ENCODE measurements at regions not wholly inside any gene's neighbourhood (a gene's known extent, or its start where the extent isn't known, plus 50 kb on each side); places are given as distances from the start of the nearest gene placed in this dataset.

DNA sequence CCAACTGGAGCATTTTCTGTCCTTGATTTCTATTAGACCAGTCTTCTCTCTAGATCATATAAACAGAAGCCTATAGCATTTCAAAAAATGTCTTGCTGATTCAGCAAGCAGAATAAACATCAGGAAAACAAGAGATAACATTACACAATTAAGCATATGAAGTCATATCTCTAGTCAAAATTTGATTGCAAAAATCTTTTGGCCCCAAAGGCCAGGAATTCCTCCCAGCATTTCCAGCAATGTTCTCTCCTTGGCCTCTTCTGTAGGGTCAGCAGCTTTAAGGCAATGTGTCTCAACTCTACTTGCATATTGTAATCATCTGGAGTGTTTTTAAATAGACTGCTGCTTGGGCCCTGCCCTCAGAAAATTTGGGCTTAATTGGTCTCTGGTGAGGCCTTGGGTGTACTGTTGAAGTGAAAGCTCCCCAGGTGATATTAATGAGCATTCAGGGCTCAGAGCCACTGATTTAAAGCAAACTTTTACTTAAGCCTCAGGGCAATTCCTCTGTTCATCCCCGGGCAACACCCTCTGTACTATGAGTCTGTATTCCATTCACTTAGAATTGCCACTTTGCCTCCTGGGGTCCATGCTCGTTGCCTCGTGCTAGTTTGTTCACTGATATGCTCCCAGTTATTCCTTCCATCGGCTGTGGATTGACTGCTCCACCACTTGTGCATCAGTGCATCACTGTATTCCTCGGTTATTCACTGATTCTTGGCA, 1072.6 kb downstream of the ROBO2 start:
- peak; percentile 8 for ATAC-seq
- Mint-ChIP-seq H3K4me1 (no peaks in the 10 kb centered on the region), H3K27ac (no peak overlapping the region), H3K36me3 (no peaks in the 10 kb centered on the region), H3K27me3 (no peaks in the 10 kb centered on the region), H3K4me3 (no peak overlapping the region), H3K9me3 (peaks cover 3% of the 10 kb centered on the region)

DNA sequence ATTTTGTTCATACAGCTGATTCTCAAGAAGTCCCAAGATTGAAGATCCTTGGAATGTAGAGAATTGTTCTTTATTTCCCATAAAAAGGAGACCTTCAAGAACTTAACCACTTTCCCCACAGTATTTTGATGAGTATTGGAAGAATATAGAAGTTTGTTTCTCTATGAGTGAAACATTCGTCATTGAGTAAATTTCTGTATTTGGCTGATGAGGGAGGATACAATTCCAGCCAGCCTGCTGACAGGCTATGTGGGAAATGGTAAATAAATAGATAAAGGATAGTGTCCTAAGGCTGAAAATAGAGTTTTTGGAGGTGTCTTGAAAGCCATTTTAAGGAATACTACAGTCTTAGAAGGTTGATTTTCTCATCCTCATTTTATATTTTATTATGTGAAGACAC, 1076.1 kb downstream of the ROBO2 start:
- Mint-ChIP-seq H3K4me1 (no peaks in the 10 kb centered on the region), H3K36me3 (no peaks in the 10 kb centered on the region), H3K9me3 (peaks cover 3% of the 10 kb centered on the region), H3K27ac (no peak overlapping the region), H3K27me3 (no peaks in the 10 kb centered on the region), H3K4me3 (no peak overlapping the region)
- no peak for ATAC-seq

DNA sequence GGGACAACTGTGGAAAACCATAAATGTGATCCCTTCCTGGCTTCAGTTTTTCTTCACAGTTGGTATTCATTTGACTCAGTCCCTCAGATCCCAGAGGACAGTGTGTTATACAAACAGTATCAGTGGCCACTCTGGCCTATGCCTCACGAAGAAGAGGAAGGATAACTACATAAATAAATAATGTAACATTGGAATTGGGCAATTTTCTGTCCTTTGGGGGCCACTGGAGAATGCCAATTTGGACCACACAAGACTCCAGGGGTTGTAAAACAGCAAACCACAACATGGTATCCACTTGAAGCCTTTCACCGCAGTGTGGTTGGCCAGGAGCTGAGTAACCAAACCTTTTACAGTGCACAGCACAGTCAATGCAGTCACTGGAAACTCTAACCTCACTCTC, 1077.0 kb downstream of the ROBO2 start:
- Mint-ChIP-seq H3K9me3 (peaks cover 3% of the 10 kb centered on the region), H3K36me3 (no peaks in the 10 kb centered on the region), H3K27ac (no peak overlapping the region), H3K4me1 (no peaks in the 10 kb centered on the region), H3K27me3 (no peaks in the 10 kb centered on the region), H3K4me3 (no peak overlapping the region)
- ATAC-seq: no peak

DNA sequence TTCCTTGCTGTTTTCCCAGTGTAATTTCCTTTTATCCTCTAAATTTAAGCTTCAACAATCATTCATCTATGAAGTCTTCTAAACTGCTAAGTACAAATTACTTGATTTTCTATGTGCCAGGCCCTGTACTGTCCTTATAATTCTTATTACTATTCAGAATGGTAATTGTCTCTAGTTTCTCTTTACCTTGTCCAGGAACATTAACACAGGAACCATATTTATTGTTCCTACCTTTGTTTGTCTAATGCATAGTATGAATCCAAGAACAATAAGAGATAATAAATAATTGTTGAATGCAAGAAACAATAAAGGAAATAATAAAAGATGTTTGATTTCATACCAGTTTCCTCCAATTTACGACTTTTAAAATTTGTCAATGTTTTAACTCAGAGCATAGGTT, 1083.2 kb downstream of the ROBO2 start:
- ATAC-seq: no peak
- Mint-ChIP-seq H3K9me3 (peaks cover 13% of the 10 kb centered on the region), H3K4me1 (no peaks in the 10 kb centered on the region), H3K27me3 (no peaks in the 10 kb centered on the region), H3K4me3 (no peak overlapping the region), H3K36me3 (no peaks in the 10 kb centered on the region), H3K27ac (no peak overlapping the region)

DNA sequence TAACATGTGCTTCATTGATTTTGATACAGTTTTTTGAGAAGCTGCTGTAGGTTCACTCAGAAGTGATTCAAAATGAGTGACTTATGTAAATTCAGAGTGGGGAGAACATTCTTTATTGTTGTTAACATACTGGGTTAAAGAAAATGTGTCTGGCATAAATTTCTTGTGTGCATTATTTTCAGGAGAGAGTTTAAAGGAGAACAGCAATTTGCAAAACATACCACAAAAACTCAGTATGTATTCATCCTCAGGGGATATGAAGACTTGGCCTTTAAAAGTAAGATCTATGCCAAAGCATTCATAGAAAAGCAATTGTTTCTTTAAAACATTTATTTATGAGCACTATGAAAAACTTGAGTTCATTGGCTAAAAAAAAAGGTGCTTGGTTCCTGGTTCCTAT, 1089.8 kb downstream of the ROBO2 start:
- no peaks in the 10 kb centered on the region for H3K27me3 Mint-ChIP-seq
- H3K9me3 Mint-ChIP-seq: peaks cover 11% of the 10 kb centered on the region
- no peaks in the 10 kb centered on the region for H3K4me1 Mint-ChIP-seq
- H3K4me3 Mint-ChIP-seq: no peak overlapping the region
- ATAC-seq: no peak
- H3K36me3 Mint-ChIP-seq: no peaks in the 10 kb centered on the region
- no peak overlapping the region for H3K27ac Mint-ChIP-seq

DNA sequence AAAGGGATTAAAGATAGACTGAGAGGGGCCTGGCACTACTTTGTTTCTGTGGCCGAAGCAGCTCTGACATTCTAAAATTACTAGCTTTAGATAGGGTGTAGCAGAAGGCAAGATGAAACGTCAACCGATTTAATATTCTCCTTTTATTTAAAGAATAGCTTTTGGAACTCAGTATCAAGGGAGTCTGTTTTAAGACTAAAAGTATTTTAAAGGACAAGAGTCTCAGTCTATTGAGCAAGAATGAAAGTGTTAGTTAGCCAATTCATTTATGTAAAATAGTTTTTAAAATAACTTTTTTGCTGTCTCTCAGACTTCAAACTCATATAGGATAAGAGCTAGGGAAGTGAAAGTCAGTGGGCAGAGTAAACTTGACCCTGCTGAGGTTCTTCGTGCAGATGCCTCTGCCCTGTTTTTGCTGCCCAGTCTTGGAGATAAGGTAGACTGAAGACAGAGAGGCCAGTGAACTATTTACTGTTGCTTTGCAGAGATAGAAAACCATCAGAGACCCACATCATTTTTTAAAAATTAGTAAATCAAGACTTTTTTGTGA, 1090.9 kb downstream of the ROBO2 start:
- no peaks in the 10 kb centered on the region for H3K4me1 Mint-ChIP-seq
- ATAC-seq: peak; percentile 36
- H3K27me3 Mint-ChIP-seq: no peaks in the 10 kb centered on the region
- peaks cover 5% of the 10 kb centered on the region for H3K9me3 Mint-ChIP-seq
- H3K36me3 Mint-ChIP-seq: no peaks in the 10 kb centered on the region
- H3K27ac Mint-ChIP-seq: no peak overlapping the region
- H3K4me3 Mint-ChIP-seq: no peak overlapping the region

DNA sequence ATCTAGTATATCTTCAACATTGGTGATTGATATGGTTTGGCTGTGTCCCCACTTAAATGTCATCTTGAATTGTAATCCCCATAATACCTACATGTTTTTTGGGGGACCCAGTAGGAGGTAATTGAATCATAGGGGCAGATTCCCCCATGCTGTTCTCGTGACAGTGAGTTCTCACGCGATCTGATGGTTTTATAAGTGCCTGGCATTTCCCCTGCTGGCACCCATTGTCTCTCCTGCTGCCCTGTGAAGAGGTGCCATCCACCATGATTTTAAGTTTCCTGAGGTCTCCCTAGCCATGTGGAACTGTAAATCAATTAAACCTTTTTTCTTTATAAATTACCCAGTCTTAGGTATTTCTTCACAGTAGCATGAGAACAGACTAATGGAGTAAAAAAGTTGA, 1094.6 kb downstream of the ROBO2 start:
- no peaks in the 10 kb centered on the region for H3K36me3 Mint-ChIP-seq
- no peaks in the 10 kb centered on the region for H3K27me3 Mint-ChIP-seq
- H3K27ac Mint-ChIP-seq: no peak overlapping the region
- no peaks in the 10 kb centered on the region for H3K4me1 Mint-ChIP-seq
- H3K4me3 Mint-ChIP-seq: no peak overlapping the region
- H3K9me3 Mint-ChIP-seq: no peaks in the 10 kb centered on the region
- ATAC-seq: no peak

DNA sequence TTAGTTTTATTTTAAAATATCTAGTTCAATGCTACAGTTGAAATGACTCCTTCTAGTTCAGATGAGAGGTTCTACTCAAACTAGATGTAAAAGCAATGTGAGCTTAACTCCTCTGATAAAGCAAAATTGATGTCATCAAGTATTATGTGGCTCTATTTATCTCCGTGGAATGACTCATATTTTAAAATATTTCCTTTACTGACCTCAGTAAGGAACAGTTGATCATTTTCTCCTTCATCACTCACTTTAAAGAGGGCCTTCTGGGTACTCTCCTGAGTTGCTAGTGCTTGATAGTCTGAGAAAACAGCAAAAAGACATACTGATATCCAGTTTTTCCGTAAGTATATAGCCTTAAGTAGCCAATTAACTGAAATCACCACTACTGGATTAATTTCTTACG, 1099.3 kb downstream of the ROBO2 start:
- Mint-ChIP-seq H3K27ac (no peak overlapping the region), H3K36me3 (no peaks in the 10 kb centered on the region), H3K27me3 (no peaks in the 10 kb centered on the region), H3K4me1 (no peaks in the 10 kb centered on the region), H3K9me3 (peaks cover 5% of the 10 kb centered on the region), H3K4me3 (no peak overlapping the region)
- ATAC-seq: no peak

DNA sequence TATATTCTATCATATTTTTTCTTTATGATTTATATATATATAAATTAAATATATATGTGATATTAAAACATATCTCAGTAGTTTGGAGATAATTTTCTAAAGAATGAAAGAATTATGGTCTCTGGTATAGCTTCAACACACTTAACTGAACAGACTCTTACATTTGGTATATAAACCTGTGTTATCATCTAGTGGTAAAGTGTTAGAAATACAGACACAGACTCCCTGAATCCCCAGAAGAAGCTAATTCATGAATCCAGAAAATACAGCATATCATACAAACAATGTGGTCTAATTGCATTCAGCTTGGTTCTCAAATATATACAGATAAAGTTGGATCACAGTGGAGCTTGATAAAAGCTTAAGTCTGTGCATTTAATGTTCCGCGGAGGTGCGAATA, 1100.4 kb downstream of the ROBO2 start:
- Mint-ChIP-seq H3K27me3 (no peaks in the 10 kb centered on the region), H3K27ac (no peak overlapping the region), H3K36me3 (no peaks in the 10 kb centered on the region), H3K9me3 (peaks cover 9% of the 10 kb centered on the region), H3K4me1 (no peaks in the 10 kb centered on the region), H3K4me3 (no peak overlapping the region)
- no peak for ATAC-seq

DNA sequence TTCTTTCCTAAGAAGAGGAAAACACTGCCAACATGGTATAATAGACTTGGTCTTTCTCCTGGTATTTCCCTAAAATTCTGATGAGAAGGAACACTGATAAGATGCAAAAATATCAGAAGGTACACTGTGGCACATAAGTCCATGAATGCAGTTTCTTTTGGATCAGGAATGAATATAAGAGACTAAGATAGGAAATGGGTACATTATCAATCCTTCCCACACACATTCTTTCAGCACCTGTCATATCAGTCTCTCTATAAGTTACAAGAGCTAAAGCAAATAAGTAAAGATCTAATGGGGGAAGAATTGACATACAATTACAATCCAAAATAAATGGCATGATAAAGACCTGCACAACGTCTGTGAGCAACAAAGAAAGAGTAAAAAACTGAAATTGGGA, 1101.0 kb downstream of the ROBO2 start:
- Mint-ChIP-seq H3K27ac (no peak overlapping the region), H3K4me3 (no peak overlapping the region), H3K36me3 (no peaks in the 10 kb centered on the region), H3K4me1 (no peaks in the 10 kb centered on the region), H3K9me3 (peaks cover 11% of the 10 kb centered on the region), H3K27me3 (no peaks in the 10 kb centered on the region)
- ATAC-seq: no peak

DNA sequence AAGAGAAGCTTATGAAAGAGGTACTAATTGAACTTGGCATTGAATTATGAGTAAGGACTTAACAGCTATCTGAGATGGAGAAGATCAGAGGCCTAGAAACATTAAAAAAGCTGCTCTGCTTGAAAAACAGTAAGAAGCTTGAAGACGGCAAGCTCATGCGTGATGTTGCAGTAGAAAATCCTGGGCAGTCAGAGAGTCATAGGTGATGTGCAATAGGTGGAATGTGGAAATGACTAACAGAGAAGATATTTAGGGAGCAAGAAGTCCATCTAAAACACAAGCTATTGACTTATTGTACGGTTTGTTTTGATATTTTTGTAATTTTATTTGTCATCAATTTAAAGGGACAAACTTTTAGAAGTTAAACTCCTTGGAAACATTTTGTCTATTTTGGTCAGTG, 1101.4 kb downstream of the ROBO2 start:
- Mint-ChIP-seq H3K27me3 (no peaks in the 10 kb centered on the region), H3K4me3 (no peak overlapping the region), H3K36me3 (no peaks in the 10 kb centered on the region), H3K9me3 (peaks cover 11% of the 10 kb centered on the region), H3K4me1 (no peaks in the 10 kb centered on the region), H3K27ac (no peak overlapping the region)
- ATAC-seq: no peak

DNA sequence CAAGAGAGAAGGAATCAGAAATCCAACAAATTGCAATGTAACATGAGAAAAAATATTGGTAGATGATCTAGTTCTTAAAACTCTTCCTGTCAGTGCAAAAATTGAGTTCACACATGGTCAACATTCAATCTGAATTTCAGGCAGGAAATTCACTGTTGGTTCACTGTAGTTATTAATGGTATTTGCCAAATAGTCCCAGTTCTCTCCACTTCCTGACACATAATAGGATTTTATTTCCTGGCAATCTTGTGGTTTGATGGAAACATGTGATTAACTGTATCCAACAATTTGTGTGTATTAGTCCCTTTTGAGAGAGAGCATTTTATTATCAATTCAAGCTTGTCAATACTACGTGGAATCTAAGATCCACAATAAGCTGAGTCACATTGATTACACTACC, 1103.1 kb downstream of the ROBO2 start:
- no peak for ATAC-seq
- peaks cover 15% of the 10 kb centered on the region for H3K9me3 Mint-ChIP-seq
- H3K4me3 Mint-ChIP-seq: no peak overlapping the region
- H3K27ac Mint-ChIP-seq: no peak overlapping the region
- H3K27me3 Mint-ChIP-seq: no peaks in the 10 kb centered on the region
- H3K4me1 Mint-ChIP-seq: no peaks in the 10 kb centered on the region
- H3K36me3 Mint-ChIP-seq: no peaks in the 10 kb centered on the region

DNA sequence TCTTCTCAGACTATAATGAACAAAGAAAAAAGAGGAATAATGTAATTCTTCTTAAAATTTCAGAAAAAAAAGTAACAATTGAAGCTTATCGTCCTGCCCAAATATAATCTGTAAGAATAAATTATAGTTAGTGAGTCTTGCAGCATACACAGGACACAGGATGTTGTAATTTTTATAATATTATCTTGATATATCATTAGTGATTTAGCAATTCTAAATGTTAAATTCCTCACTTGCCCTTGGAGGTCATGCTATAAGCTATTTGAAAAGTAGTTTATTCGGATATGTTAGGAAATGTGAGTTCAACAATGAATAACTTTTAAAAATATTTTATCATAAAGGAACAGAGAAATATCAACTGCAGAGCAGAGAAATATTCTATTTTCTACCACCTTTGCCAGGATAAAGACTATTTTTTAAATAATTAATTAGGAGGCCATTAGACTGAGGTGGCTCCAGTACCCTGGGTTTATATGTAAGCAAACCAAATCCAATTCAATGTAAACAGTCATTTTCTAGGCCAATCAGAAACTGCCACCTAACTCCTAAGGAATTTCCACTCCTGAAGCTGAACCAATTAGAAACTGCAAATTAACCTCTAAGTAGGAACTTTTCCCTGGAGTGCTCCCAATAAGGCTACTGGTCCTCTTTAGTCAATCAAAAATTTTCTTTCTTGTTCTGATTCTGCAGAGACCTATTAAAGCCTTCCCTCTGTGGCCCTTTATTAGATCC, 1109.3 kb downstream of the ROBO2 start:
- Mint-ChIP-seq H3K27ac (no peak overlapping the region), H3K9me3 (peaks cover 12% of the 10 kb centered on the region), H3K27me3 (no peaks in the 10 kb centered on the region), H3K4me1 (no peaks in the 10 kb centered on the region), H3K4me3 (no peak overlapping the region), H3K36me3 (no peaks in the 10 kb centered on the region)
- no peak for ATAC-seq

DNA sequence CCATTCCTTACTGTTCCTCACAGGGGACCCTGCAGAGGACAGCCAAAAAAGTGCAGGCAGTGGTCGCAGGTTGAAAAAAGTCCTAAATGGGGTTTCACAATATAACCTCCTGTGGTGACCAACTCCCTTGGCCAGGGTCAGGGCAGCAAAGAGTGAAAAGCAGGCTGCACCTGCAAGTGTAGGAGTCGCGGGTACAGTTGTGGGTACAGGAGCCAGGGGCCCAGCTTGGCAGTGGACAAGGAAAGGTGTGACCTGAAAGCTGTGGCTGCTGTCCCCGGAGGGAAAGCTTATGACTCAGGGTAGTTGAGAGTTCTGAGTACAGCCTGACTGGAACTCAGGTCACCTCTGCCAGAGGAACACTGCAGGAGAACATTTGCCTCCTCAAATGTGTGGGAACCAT, 1114.1 kb downstream of the ROBO2 start:
- H3K9me3 Mint-ChIP-seq: peaks cover 3% of the 10 kb centered on the region
- no peak for ATAC-seq
- H3K27me3 Mint-ChIP-seq: no peaks in the 10 kb centered on the region
- H3K4me1 Mint-ChIP-seq: no peaks in the 10 kb centered on the region
- no peak overlapping the region for H3K4me3 Mint-ChIP-seq
- H3K36me3 Mint-ChIP-seq: no peaks in the 10 kb centered on the region
- no peak overlapping the region for H3K27ac Mint-ChIP-seq

DNA sequence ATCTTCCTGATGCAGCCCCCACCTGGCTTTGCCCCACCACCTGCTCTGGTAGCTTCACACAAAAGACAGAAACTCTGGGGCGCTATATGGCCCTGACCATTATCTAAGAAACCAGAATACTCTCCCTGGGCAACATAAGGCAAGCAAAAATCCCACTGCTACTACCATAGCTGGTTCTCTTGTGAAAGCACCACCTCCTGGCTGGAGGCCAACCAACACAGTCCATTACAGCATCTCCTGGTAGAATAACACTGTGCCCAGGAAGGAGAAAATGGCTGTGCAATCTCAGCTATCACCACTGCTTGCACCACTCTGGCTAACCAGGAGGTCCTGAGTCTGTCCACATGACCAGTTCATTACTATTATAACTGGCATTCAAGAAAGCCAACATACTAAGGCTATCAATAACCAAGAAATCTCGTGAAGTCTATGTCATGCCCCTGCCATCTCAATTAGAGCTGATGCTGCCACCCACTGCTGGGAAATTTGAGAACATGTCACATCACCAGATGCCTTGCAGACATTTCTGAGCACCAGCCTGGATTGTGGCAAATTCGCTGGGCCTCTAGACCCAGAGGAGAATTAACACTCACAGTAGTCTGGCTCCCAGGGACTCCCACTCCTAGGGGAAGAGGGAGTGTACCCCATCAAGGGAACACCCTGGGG, 1114.8 kb downstream of the ROBO2 start:
- H3K9me3 Mint-ChIP-seq: peaks cover 3% of the 10 kb centered on the region
- no peak for ATAC-seq
- no peaks in the 10 kb centered on the region for H3K36me3 Mint-ChIP-seq
- H3K27ac Mint-ChIP-seq: no peak overlapping the region
- H3K4me1 Mint-ChIP-seq: no peaks in the 10 kb centered on the region
- H3K4me3 Mint-ChIP-seq: no peak overlapping the region
- H3K27me3 Mint-ChIP-seq: no peaks in the 10 kb centered on the region

DNA sequence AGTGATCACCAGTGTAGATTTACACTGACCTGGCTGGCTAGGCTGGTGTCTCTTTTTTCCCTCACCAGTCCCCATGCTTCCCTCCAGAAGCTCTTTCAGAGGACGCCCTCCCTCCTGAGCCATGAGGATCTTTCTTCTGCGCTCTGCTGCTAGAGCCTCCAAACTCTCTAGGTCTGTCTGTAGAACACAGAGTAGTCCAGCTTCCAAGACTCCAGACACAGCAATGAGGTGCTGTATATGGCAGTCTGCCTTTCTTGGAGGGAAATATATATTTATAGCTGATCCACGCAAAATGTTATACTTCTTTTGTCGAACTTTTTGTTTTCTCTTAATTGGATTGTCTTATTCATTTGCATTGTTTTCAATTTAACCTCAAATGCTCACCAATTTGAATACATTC, 1121.8 kb downstream of the ROBO2 start:
- ATAC-seq: peak; percentile 55
- no peaks in the 10 kb centered on the region for H3K27me3 Mint-ChIP-seq
- H3K4me3 Mint-ChIP-seq: no peak overlapping the region
- H3K36me3 Mint-ChIP-seq: no peaks in the 10 kb centered on the region
- peaks cover 6% of the 10 kb centered on the region for H3K9me3 Mint-ChIP-seq
- H3K4me1 Mint-ChIP-seq: no peaks in the 10 kb centered on the region
- H3K27ac Mint-ChIP-seq: no peak overlapping the region

All from stimulated activated memory B cell treated with anti-CD40 and anti-IgM and Interleukin-4, amounts not matched to agents 10 μg/mL and 1 μg/mL and 100 μg/mL, for 72 hours (primary cell).